ENCODE measurements at regions not wholly inside any gene's neighbourhood (a gene's known extent, or its start where the extent isn't known, plus 50 kb on each side); places are given as distances from the start of the nearest gene placed in this dataset.

- TF ChIP-seq CTCF (IDR thresholded peaks at IDR 0.05; ENCODE audit: borderline replicate concordance, control extremely low read depth, extremely low read depth, insufficient read depth, missing control alignments), result no peak
- DNase-seq (ENCODE audit: low spot score), result no peak
- in situ Hi-C loops (cut with MboI; ENCODE audit: low sequenced_read_pairs, unreplicated experiment), result no loop called here
These were observed 1249.0 kb downstream of the SLC16A7 start for GRCh38 chr12:60844875-60845274.

GRCh38 chr12:60845696-60846095, 1249.9 kb downstream of the SLC16A7 start:
- no peak for TF ChIP-seq CTCF (IDR thresholded peaks at IDR 0.05; ENCODE audit: borderline replicate concordance, control extremely low read depth, extremely low read depth, insufficient read depth, missing control alignments)
- DNase-seq (ENCODE audit: low spot score), result no peak
- in situ Hi-C loops (cut with MboI; ENCODE audit: low sequenced_read_pairs, unreplicated experiment), result no loop called here

- in situ Hi-C loops (cut with MboI; ENCODE audit: low sequenced_read_pairs, unreplicated experiment), result no loop called here
- TF ChIP-seq CTCF (IDR thresholded peaks at IDR 0.05; ENCODE audit: borderline replicate concordance, control extremely low read depth, extremely low read depth, insufficient read depth, missing control alignments), result no peak
- no peak for DNase-seq (ENCODE audit: low spot score)
These were observed 1251.5 kb downstream of the SLC16A7 start for GRCh38 chr12:60847281-60847680.

- TF ChIP-seq CTCF (IDR thresholded peaks at IDR 0.05; ENCODE audit: borderline replicate concordance, control extremely low read depth, extremely low read depth, insufficient read depth, missing control alignments), result no peak
- in situ Hi-C loops (cut with MboI; ENCODE audit: low sequenced_read_pairs, unreplicated experiment), result no loop called here
- no peak for DNase-seq (ENCODE audit: low spot score)
These were observed 1253.9 kb downstream of the SLC16A7 start for GRCh38 chr12:60849723-60850122.

GRCh38 chr12:60853407-60853806, 1257.6 kb downstream of the SLC16A7 start:
- in situ Hi-C loops (cut with MboI; ENCODE audit: low sequenced_read_pairs, unreplicated experiment), result no loop called here
- TF ChIP-seq CTCF (IDR thresholded peaks at IDR 0.05; ENCODE audit: borderline replicate concordance, control extremely low read depth, extremely low read depth, insufficient read depth, missing control alignments), result no peak
- no peak for DNase-seq (ENCODE audit: low spot score)

- in situ Hi-C loops (cut with MboI; ENCODE audit: low sequenced_read_pairs, unreplicated experiment), result no loop called here
- DNase-seq (ENCODE audit: low spot score), result no peak
- TF ChIP-seq CTCF (IDR thresholded peaks at IDR 0.05; ENCODE audit: borderline replicate concordance, control extremely low read depth, extremely low read depth, insufficient read depth, missing control alignments), result no peak
These were observed 1267.6 kb downstream of the SLC16A7 start for GRCh38 chr12:60863421-60863820.

- DNase-seq (ENCODE audit: low spot score), result no peak
- in situ Hi-C loops (cut with MboI; ENCODE audit: low sequenced_read_pairs, unreplicated experiment), result no loop called here
- TF ChIP-seq CTCF (IDR thresholded peaks at IDR 0.05; ENCODE audit: borderline replicate concordance, control extremely low read depth, extremely low read depth, insufficient read depth, missing control alignments), result no peak
These were observed 1276.4 kb downstream of the SLC16A7 start for GRCh38 chr12:60872219-60872618.

Measured in GM13976 (cell line).